Brain microvascular endothelial cell (primary cell): ENCODE measurements at regions not wholly inside any gene's neighbourhood (a gene's known extent, or its start where the extent isn't known, plus 50 kb on each side); places are given as distances from the start of the nearest gene placed in this dataset.
"Not testable (repeated sequence)": the region's sequence is repeated elsewhere in the genome, so short reads cannot be mapped to it uniquely, and the experiment has no call there.

Experiments
- DNase-seq: peaks from one replicate; pipeline ENCODE4 v3.0.0-alpha.2; 2020
- H3K27ac ChIP-seq: fragments of 250-450 bp; sonication (Bioruptor Pico); 2 replicates; pipeline ENCODE4 v1.5.1; 2020; ENCODE audit warnings: mild to moderate bottlenecking, moderate library complexity
- H3K27me3 ChIP-seq: fragments of 250-450 bp; sonication (Bioruptor Pico); replicated peaks from 2 replicates; pipeline ENCODE4 v1.5.1; 2020; ENCODE audit warnings: mild to moderate bottlenecking
- H3K36me3 ChIP-seq: fragments of 250-450 bp; sonication (Bioruptor Pico); replicated peaks from 2 replicates; pipeline ENCODE4 v1.5.1; 2020; ENCODE audit warnings: mild to moderate bottlenecking
- H3K4me3 ChIP-seq: 2 replicates; pipeline ENCODE4 v1.5.1; 2011; ENCODE audit warnings: low read depth, mild to moderate bottlenecking, control low read depth, low read length, moderate library complexity
- CTCF ChIP-seq: IDR thresholded peaks from 2 replicates; pipeline ENCODE4 v1.5.1; 2011; ENCODE audit warnings: low read depth, mild to moderate bottlenecking, moderate library complexity, low read length, control low read depth, inconsistent platforms; ENCODE audit errors: missing control alignments
- in situ Hi-C: cut with HindIII; loops from 2 replicates; pipeline ENCODE4 v1.10.0; 2017; ENCODE audit warnings: low sequenced_read_pairs, low pct_ligation_motif_present

- no peaks in the 10 kb centered on the region for H3K36me3 ChIP-seq
- no peak overlapping the region for H3K27ac ChIP-seq
- TF ChIP-seq CTCF: no peak
- no peak overlapping the region for H3K4me3 ChIP-seq
- no peak for DNase-seq
- H3K27me3 ChIP-seq: no peaks in the 10 kb centered on the region
- in situ Hi-C loops: no loop called here
These were observed 62.4 kb upstream of the MSH6 start for GRCh38 chr2:47720559-47720958.

DNA sequence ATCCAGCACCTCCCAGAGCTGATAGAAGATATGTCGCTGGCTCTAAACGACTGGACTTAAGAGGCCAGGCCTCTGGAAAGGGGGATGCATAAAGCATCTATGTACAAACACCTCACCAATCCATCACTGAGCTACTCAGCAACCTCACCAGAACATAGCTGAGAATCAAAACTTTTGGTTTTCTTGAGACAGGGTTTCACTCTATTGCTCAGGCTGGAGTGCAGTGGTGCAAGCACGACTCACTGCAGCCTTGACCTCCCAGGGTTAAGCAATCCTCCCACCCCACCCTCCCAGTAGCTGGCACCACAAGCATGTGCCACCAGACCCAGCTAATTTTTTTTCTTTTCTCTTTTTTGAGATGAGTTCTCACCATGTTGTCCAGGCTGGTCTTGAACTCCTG lies 62.9 kb upstream of the MSH6 start:
- no peak for DNase-seq
- Histone ChIP-seq H3K27ac (no peak overlapping the region), H3K27me3 (no peaks in the 10 kb centered on the region), H3K36me3 (no peaks in the 10 kb centered on the region), H3K4me3 (no peak overlapping the region)
- TF ChIP-seq CTCF: no peak
- in situ Hi-C loops: no loop called here

DNA sequence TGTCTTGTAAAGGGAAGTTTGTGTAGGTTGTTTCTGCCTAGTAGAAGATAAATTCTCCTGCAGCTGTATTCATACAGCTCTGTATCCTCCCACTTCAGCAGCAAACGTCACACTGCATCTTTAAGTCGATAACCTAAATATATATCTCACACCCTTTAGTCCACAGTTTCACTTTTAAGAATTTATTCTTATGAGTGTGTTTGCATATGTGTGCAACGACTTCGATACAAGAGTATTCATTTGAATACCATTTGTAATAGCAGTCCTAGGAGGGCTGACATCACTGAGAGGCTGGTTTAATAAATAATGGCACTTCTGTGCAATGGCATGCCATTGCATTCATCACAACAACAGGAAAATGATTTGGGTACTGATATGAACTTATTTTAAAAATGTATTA lies 63.8 kb upstream of the MSH6 start:
- H3K36me3 ChIP-seq: no peaks in the 10 kb centered on the region
- no peak for DNase-seq
- TF ChIP-seq CTCF: no peak
- no peak overlapping the region for H3K27ac ChIP-seq
- H3K4me3 ChIP-seq: no peak overlapping the region
- no peaks in the 10 kb centered on the region for H3K27me3 ChIP-seq
- in situ Hi-C loops: no loop called here

DNA sequence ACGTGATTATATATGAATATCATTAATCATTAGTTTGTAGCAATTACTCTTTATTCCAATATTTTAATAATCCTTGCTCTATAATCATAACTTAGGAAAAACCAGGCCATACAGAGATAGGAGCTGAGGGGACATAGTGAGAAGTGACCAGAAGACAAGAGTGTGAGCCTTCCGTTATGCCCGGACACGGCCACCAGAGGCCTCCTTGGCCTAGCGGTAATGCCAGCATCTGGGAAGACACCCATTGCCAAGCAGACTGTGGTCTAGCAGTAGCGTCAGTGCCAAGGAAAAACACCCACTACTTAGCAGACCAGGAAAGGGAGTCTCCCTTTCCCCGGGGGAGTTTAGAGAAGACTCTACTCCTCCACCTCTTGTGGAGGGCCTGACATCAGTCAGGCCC lies 66.6 kb upstream of the MSH6 start:
- DNase-seq, H3K36me3 ChIP-seq, H3K4me3 ChIP-seq, in situ Hi-C loops, H3K27me3 ChIP-seq, H3K27ac ChIP-seq: not testable (repeated sequence)

GRCh38 chr2:47715552-47715951 lies 67.4 kb upstream of the MSH6 start:
- DNase-seq: no peak
- H3K27ac ChIP-seq: no peak overlapping the region
- H3K36me3 ChIP-seq: no peaks in the 10 kb centered on the region
- no peak overlapping the region for H3K4me3 ChIP-seq
- in situ Hi-C loops: no loop called here
- no peaks in the 10 kb centered on the region for H3K27me3 ChIP-seq
- TF ChIP-seq CTCF: no peak

DNA sequence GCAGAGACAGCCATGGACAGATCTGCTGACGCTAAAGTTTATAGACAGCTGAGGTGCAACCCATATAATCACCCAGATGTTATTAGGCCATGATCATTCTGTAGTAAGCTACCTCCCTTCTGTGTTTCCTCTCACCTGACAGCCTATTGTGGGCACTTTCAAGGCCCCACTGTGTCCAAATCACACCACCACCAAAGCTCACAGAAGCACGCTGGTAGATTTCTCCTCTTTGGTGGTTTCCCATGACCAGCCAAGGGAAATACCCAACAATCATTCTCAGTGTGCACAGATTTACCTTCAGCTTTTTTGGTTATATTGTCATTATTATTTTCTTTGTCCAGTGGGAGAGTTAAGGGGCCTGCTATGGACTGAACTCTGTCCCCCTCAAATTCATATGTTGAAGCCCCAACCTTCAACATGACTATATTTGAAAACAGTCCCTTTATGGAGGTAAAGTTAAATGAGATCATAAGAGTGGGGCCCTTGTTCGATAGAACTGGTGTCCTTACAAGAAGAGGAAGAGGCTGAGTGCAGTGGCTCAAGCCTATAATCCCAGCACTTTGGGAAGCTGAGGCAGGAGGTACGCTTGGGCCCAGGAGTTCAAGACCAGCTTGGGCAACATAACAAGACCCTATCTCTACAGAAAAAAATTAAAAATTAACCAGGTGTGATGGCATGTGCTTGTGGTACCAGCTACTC lies 74.0 kb upstream of the MSH6 start:
- H3K36me3 ChIP-seq: no peaks in the 10 kb centered on the region
- DNase-seq: no peak
- H3K27me3 ChIP-seq: no peaks in the 10 kb centered on the region
- in situ Hi-C loops: no loop called here
- TF ChIP-seq CTCF: no peak
- H3K27ac ChIP-seq: no peak overlapping the region
- H3K4me3 ChIP-seq: no peak overlapping the region
